ENCODE measurements at regions not wholly inside any gene's neighbourhood (a gene's known extent, or its start where the extent isn't known, plus 50 kb on each side); places are given as distances from the start of the nearest gene placed in this dataset.

- ChIA-PET CTCF (no interaction called here), POLR2A (no interaction called here)
- H3K4me3 ChIP-seq (ENCODE audit: low read depth, low read length): no peak overlapping the region
- no peak for DNase-seq (ENCODE audit: low read depth, low spot score)
- no peak for TF ChIP-seq CTCF (IDR thresholded peaks at IDR 0.05; ENCODE audit: insufficient read depth, low read length, missing control alignments)
Observed at GRCh38 chr16:5377280-5377898, 279.8 kb upstream of the EEF2KMT start.

- no peak for TF ChIP-seq CTCF (IDR thresholded peaks at IDR 0.05; ENCODE audit: insufficient read depth, low read length, missing control alignments)
- POLR2A ChIA-PET: no interaction called here
- DNase-seq (ENCODE audit: low read depth, low spot score): no peak
Observed at GRCh38 chr16:5374184-5374583, 276.6 kb upstream of the EEF2KMT start.

GRCh38 chr16:5367951-5368350 is 270.4 kb upstream of the EEF2KMT start:
- POLR2A ChIA-PET: no interaction called here
- H3K4me3 ChIP-seq (ENCODE audit: low read depth, low read length): no peak overlapping the region
- no peak for DNase-seq (ENCODE audit: low read depth, low spot score)
- CTCF ChIA-PET: no interaction called here
- TF ChIP-seq CTCF (IDR thresholded peaks at IDR 0.05; ENCODE audit: insufficient read depth, low read length, missing control alignments): no peak

More at GRCh38 chr16:5374184-5374583, 276.6 kb upstream of the EEF2KMT start:
- no peak overlapping the region for H3K4me3 ChIP-seq (ENCODE audit: low read depth, low read length)
- CTCF ChIA-PET: no interaction called here

- POLR2A ChIA-PET: no interaction called here
- no peak overlapping the region for H3K4me3 ChIP-seq (ENCODE audit: low read depth, low read length)
- CTCF ChIA-PET: no interaction called here
- DNase-seq (ENCODE audit: low read depth, low spot score): no peak
- no peak for TF ChIP-seq CTCF (IDR thresholded peaks at IDR 0.05; ENCODE audit: insufficient read depth, low read length, missing control alignments)
Observed at GRCh38 chr16:5366126-5366525, 268.5 kb upstream of the EEF2KMT start.

- CTCF ChIA-PET: no interaction called here
- POLR2A ChIA-PET: no interaction called here
- H3K4me3 ChIP-seq (ENCODE audit: low read depth, low read length): no peak overlapping the region
- TF ChIP-seq CTCF (IDR thresholded peaks at IDR 0.05; ENCODE audit: insufficient read depth, low read length, missing control alignments): no peak
- DNase-seq (ENCODE audit: low read depth, low spot score): no peak
Observed at GRCh38 chr16:5364186-5364585, 266.6 kb upstream of the EEF2KMT start.

GRCh38 chr16:5361322-5361721 is 263.7 kb upstream of the EEF2KMT start:
- POLR2A ChIA-PET: no interaction called here

More at GRCh38 chr16:5361322-5361721, 263.7 kb upstream of the EEF2KMT start:
- TF ChIP-seq CTCF (IDR thresholded peaks at IDR 0.05; ENCODE audit: insufficient read depth, low read length, missing control alignments): no peak
- H3K4me3 ChIP-seq (ENCODE audit: low read depth, low read length): no peak overlapping the region
- DNase-seq (ENCODE audit: low read depth, low spot score): no peak
- CTCF ChIA-PET: no interaction called here

All from AG04449 (cell line).